H9 (cell line): ENCODE measurements at regions not wholly inside any gene's neighbourhood (a gene's known extent, or its start where the extent isn't known, plus 50 kb on each side); places are given as distances from the start of the nearest gene placed in this dataset.

Source experiments
- DNase-seq: peaks from one replicate; pipeline ENCODE4 v3.0.0-alpha.2; 2017
- H2AFZ ChIP-seq: one replicate; pipeline ENCODE4 v1.6.1; 2013; ENCODE audit warnings: mild to moderate bottlenecking, low read length, control low read depth, moderate library complexity
- H2AK5ac ChIP-seq: 2 replicates; pipeline ENCODE4 v1.6.1; 2013; ENCODE audit warnings: low read length, control low read depth, mixed read lengths; ENCODE audit not compliant: insufficient read length
- H2BK120ac ChIP-seq: one replicate; pipeline ENCODE4 v1.6.1; 2013; ENCODE audit warnings: low read depth, mild to moderate bottlenecking, low read length, control low read depth, inconsistent platforms; ENCODE audit not compliant: poor library complexity, severe bottlenecking
- H2BK12ac ChIP-seq: 2 replicates; pipeline ENCODE4 v1.6.1; 2013; ENCODE audit warnings: low read length, control low read depth, mixed read lengths, low read depth; ENCODE audit not compliant: insufficient read length
- H2BK15ac ChIP-seq: 2 replicates; pipeline ENCODE4 v1.6.1; 2013; ENCODE audit warnings: low read depth, low read length, control low read depth
- H2BK20ac ChIP-seq: one replicate; pipeline ENCODE4 v1.6.1; 2013; ENCODE audit warnings: low read depth, mild to moderate bottlenecking, low read length, control low read depth, inconsistent platforms; ENCODE audit not compliant: poor library complexity, severe bottlenecking
- H2BK5ac ChIP-seq: 2 replicates; pipeline ENCODE4 v1.6.1; 2013; ENCODE audit warnings: low read length, control low read depth, mixed read lengths; ENCODE audit not compliant: insufficient read length
- H3K14ac ChIP-seq: 2 replicates; pipeline ENCODE4 v1.6.1; 2013; ENCODE audit warnings: low read length, control low read depth; ENCODE audit not compliant: insufficient read depth
- H3K18ac ChIP-seq: 2 replicates; pipeline ENCODE4 v1.6.1; 2013; ENCODE audit warnings: low read depth, mild to moderate bottlenecking, mixed read lengths, low read length, control low read depth; ENCODE audit not compliant: insufficient read length
- H3K23ac ChIP-seq: 2 replicates; pipeline ENCODE4 v1.6.1; 2013; ENCODE audit warnings: low read length, control low read depth, mixed read lengths, low read depth; ENCODE audit not compliant: insufficient read length
- H3K23me2 ChIP-seq: 2 replicates; pipeline ENCODE4 v1.6.1; 2013; ENCODE audit warnings: low read depth, mild to moderate bottlenecking, mixed read lengths, low read length, control low read depth; ENCODE audit not compliant: insufficient read length, poor library complexity, severe bottlenecking
- H3K27ac ChIP-seq: 2 replicates; pipeline ENCODE4 v1.5.1; 2013; ENCODE audit warnings: low read length, control low read depth, mixed read lengths, low read depth; ENCODE audit not compliant: insufficient read length
- H3K27me3 ChIP-seq: 2 replicates; pipeline ENCODE4 v1.6.1; 2013; ENCODE audit warnings: low read length, control low read depth, inconsistent platforms; ENCODE audit not compliant: insufficient read depth
- H3K4ac ChIP-seq: 2 replicates; pipeline ENCODE4 v1.6.1; 2013; ENCODE audit warnings: low read depth, mild to moderate bottlenecking, control low read depth, inconsistent platforms, low read length, moderate library complexity
- H3K4me1 ChIP-seq: 2 replicates; pipeline ENCODE4 v1.6.1; 2013; ENCODE audit warnings: low read length, control low read depth, inconsistent platforms; ENCODE audit not compliant: insufficient read depth
- H3K4me2 ChIP-seq: 2 replicates; pipeline ENCODE4 v1.6.1; 2013; ENCODE audit warnings: low read length, control low read depth, mixed read lengths; ENCODE audit not compliant: insufficient read length, insufficient read depth
- H3K56ac ChIP-seq: 2 replicates; pipeline ENCODE4 v1.6.1; 2013; ENCODE audit warnings: low read depth, mild to moderate bottlenecking, mixed read lengths, low read length, control low read depth; ENCODE audit not compliant: insufficient read length
- H3K79me1 ChIP-seq: 2 replicates; pipeline ENCODE4 v1.6.1; 2013; ENCODE audit warnings: low read depth, mild to moderate bottlenecking, moderate library complexity, low read length, control low read depth, inconsistent platforms; ENCODE audit not compliant: insufficient read depth, poor library complexity, severe bottlenecking
- H3K79me2 ChIP-seq: 2 replicates; pipeline ENCODE4 v1.6.1; 2013; ENCODE audit warnings: low read length, control low read depth, inconsistent platforms; ENCODE audit not compliant: insufficient read depth
- H3K9ac ChIP-seq: 2 replicates; pipeline ENCODE4 v1.6.1; 2013; ENCODE audit warnings: low read length, control low read depth, mixed read lengths; ENCODE audit not compliant: insufficient read length; ENCODE audit errors: extremely low read depth
- H3K9me3 ChIP-seq: one replicate; pipeline ENCODE4 v1.6.1; 2013; ENCODE audit warnings: low read depth, low read length, inconsistent platforms; ENCODE audit not compliant: control insufficient read depth
- H3T11ph ChIP-seq: one replicate; pipeline ENCODE4 v1.6.1; 2013; ENCODE audit warnings: mild to moderate bottlenecking, low read length, control low read depth, inconsistent platforms
- H4K20me1 ChIP-seq: one replicate; pipeline ENCODE4 v1.6.1; 2013; ENCODE audit not compliant: control insufficient read depth, insufficient read length, insufficient read depth
- H4K5ac ChIP-seq: 2 replicates; pipeline ENCODE4 v1.6.1; 2013; ENCODE audit warnings: low read depth, mild to moderate bottlenecking, mixed read lengths, low read length, control low read depth; ENCODE audit not compliant: insufficient read length
- H4K8ac ChIP-seq: replicated peaks from 2 replicates; pipeline ENCODE4 v1.6.1; 2013; ENCODE audit warnings: low read length, control low read depth, mixed read lengths, low read depth; ENCODE audit not compliant: insufficient read length
- H4K91ac ChIP-seq: 2 replicates; pipeline ENCODE4 v1.6.1; 2013; ENCODE audit warnings: low read depth, mild to moderate bottlenecking, moderate library complexity, mixed read lengths, low read length, control low read depth; ENCODE audit not compliant: insufficient read length
- H3K27ac Mint-ChIP-seq, 3 experiments: 2 replicates in 2 of 3; 3 replicates in 1 of 3; pipeline ENCODE4 v1.8.0; 2020 to 2021; ENCODE audit warnings: mixed read lengths in 3 of 3, mild to moderate bottlenecking in 1 of 3, moderate library complexity in 1 of 3
- H3K27me3 Mint-ChIP-seq: 2 replicates; pipeline ENCODE4 v1.8.0; 2021; ENCODE audit warnings: low read depth, mild to moderate bottlenecking, moderate library complexity, mixed read lengths
- H3K36me3 Mint-ChIP-seq, 3 experiments: 2 replicates in 2 of 3; 3 replicates in 1 of 3; pipeline ENCODE4 v1.8.0; 2020 to 2021; ENCODE audit warnings: low read depth in 3 of 3, mixed read lengths in 3 of 3; ENCODE audit not compliant: insufficient read depth in 1 of 3
- H3K4me1 Mint-ChIP-seq, 2 experiments: 2 replicates each; pipeline ENCODE4 v1.8.0; 2020; ENCODE audit warnings: mixed read lengths in 2 of 2
- H3K4me3 Mint-ChIP-seq, 2 experiments: 2 replicates in 1 of 2; 3 replicates in 1 of 2; pipeline ENCODE4 v1.8.0; 2020 to 2021; ENCODE audit warnings: mild to moderate bottlenecking in 2 of 2, mixed read lengths in 2 of 2, moderate library complexity in 1 of 2
- H3K9me3 Mint-ChIP-seq, 2 experiments: 2 replicates in 1 of 2; 3 replicates in 1 of 2; pipeline ENCODE4 v1.8.0; 2020; ENCODE audit warnings: mild to moderate bottlenecking in 2 of 2, mixed read lengths in 2 of 2, moderate library complexity in 1 of 2
- WGBS: extraction: QIAGEN DNeasy Blood & Tissue Kit; methylation state at CpG from one replicate; pipeline ENCODE4 v1.1.7; 2013; ENCODE audit warnings: missing lambda C conversion rate, low lambda C conversion rate, mixed read lengths; ENCODE audit not compliant: insufficient read length; ENCODE audit errors: extremely low coverage; 5-methylcytosine and 5-hydroxymethylcytosine counted together
- TF ChIP-seq, protein P1 (sequence below): fragments of 200-600 bp; sonication (generic); conservative IDR thresholded peaks from 3 replicates; pipeline ENCODE4 v1.8.0; 2021; ENCODE audit warnings: antibody characterized with exemption, mild to moderate bottlenecking

- no peak overlapping the region for H3T11ph ChIP-seq
- Mint-ChIP-seq H3K27ac (no peak overlapping the region), H3K4me3 (no peak overlapping the region), H3K4me1 (peaks cover under 1 to 11% of the 10 kb centered on the region in 2 experiments; a peak in 3 of 4 replicates), H3K9me3 (no peaks in the 10 kb centered on the region; a peak in 1 of 5 replicates), H3K27me3 (no peaks in the 10 kb centered on the region), H3K36me3 (no peaks in the 10 kb centered on the region)
- H2BK120ac ChIP-seq: no peak overlapping the region
- no peak overlapping the region for H2AFZ ChIP-seq
- H4K20me1 ChIP-seq: no peaks in the 10 kb centered on the region
- no CpG with 5 or more reads among the region's 2 CpGs for WGBS
- TF ChIP-seq, protein P1, sequence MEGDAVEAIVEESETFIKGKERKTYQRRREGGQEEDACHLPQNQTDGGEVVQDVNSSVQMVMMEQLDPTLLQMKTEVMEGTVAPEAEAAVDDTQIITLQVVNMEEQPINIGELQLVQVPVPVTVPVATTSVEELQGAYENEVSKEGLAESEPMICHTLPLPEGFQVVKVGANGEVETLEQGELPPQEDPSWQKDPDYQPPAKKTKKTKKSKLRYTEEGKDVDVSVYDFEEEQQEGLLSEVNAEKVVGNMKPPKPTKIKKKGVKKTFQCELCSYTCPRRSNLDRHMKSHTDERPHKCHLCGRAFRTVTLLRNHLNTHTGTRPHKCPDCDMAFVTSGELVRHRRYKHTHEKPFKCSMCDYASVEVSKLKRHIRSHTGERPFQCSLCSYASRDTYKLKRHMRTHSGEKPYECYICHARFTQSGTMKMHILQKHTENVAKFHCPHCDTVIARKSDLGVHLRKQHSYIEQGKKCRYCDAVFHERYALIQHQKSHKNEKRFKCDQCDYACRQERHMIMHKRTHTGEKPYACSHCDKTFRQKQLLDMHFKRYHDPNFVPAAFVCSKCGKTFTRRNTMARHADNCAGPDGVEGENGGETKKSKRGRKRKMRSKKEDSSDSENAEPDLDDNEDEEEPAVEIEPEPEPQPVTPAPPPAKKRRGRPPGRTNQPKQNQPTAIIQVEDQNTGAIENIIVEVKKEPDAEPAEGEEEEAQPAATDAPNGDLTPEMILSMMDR: no peak
- no peak overlapping the region for H3K9ac ChIP-seq
- DNase-seq: no peak
- H3K4me2 ChIP-seq: no peak overlapping the region
- no peak overlapping the region for H3K23ac ChIP-seq
- H3K4me1 ChIP-seq: no peaks in the 10 kb centered on the region; the same call in 1 of the 2 replicates
- H3K79me1 ChIP-seq: no peaks in the 10 kb centered on the region
- no peak overlapping the region for H3K56ac ChIP-seq
- no peak overlapping the region for H4K91ac ChIP-seq
- H2BK15ac ChIP-seq: no peak overlapping the region
- no peak overlapping the region for H4K5ac ChIP-seq
- no peaks in the 10 kb centered on the region for H3K9me3 ChIP-seq
- no peaks in the 10 kb centered on the region for H3K27me3 ChIP-seq
- no peaks in the 10 kb centered on the region for H3K23me2 ChIP-seq
- H2AK5ac ChIP-seq: no peak overlapping the region
- no peak overlapping the region for H2BK5ac ChIP-seq
- H3K18ac ChIP-seq: no peak overlapping the region
- H3K14ac ChIP-seq: no peak overlapping the region
- H2BK20ac ChIP-seq: no peak overlapping the region
- no peak overlapping the region for H3K4ac ChIP-seq
- no peaks in the 10 kb centered on the region for H3K79me2 ChIP-seq
- H2BK12ac ChIP-seq: no peak overlapping the region
- no peak overlapping the region for H3K27ac ChIP-seq
- no peak overlapping the region for H4K8ac ChIP-seq
These were observed 532.3 kb upstream of the ZNF608 start for GRCh38 chr5:125278711-125279110.
